ENCODE measurements at regions not wholly inside any gene's neighbourhood (a gene's known extent, or its start where the extent isn't known, plus 50 kb on each side); places are given as distances from the start of the nearest gene placed in this dataset.
A peak's percentile ranks its signal among the peaks of the same experiment; 100 is the strongest.

DNA sequence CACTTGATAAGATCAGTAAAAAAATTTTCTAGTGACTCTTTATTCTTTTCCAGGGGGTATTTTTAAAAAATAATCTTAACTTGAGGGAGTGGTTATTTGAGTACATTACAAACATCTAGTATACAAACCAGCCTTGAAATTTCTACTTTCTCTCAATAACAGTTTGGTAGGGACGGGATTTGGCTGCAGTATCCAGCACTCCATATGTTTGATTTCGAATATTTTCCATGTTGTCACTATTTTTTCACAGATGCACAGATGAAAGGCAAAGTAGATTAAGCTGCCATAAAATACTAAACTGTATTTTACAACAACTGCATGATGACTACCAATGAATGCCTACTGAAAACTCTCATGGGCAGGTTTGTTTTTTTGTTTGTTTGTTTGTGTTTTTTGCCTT, 225.0 kb downstream of the COX7B2 start:
- DNase-seq, result no peak

DNA sequence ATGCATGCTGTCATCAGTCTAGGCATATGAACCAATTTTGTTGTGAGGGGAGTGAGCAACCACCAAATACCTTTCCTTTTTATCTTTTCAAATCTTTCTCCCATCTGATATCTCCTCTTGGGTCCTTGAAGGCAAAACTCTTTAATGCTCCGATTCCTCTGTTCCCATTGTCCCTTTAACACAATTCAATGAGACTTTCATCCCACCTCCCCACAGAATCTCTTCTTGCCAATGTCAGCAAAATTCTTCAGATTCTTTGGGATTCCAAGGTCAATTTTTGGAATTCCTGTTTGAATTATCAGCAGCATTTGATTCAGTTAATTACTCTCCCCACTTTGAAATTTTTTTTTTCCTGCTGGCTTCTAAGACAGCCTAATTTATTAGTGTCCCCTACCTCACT, 232.7 kb downstream of the COX7B2 start:
- DNase-seq, result no peak

- no peak for DNase-seq
These were observed 234.7 kb downstream of the COX7B2 start for GRCh38 chr4:46674326-46674725.

GRCh38 chr4:46667790-46668189, 241.3 kb downstream of the COX7B2 start:
- no peak for DNase-seq

GRCh38 chr4:46656071-46656470, 253.0 kb downstream of the COX7B2 start:
- peak in 1 of 3 experiments; percentile 31 for DNase-seq

DNA sequence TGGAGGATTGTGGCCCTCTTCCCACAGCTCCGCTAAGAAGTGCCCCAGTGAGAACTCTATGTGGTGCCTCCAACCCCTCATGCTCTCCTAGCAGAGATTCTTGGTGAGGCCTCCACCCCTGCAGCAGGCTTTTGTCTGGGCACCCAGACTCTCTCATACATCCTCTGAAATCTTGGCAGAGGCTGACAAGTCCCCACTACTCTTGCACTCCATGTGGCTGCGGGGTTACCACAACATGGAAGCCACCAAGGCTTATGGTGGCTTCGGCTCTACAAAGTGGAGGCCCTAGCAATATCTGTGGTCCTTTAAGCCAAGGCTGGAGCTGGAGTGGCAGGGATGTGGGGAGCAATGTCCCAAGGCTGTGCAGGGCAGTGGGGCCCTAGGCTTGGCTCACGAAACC, 255.2 kb downstream of the COX7B2 start:
- DNase-seq, result no peak

- DNase-seq, result no peak
These were observed 259.5 kb upstream of the GABRA2 start for GRCh38 chr4:46649390-46649789.

GRCh38 chr4:46648088-46648744, 258.3 kb upstream of the GABRA2 start:
- peak in 1 of 3 experiments; percentile 65 for DNase-seq

- no peak for DNase-seq
These were observed 255.2 kb upstream of the GABRA2 start for GRCh38 chr4:46645126-46645525.
